HG03060 (cell line): ENCODE measurements at regions not wholly inside any gene's neighbourhood (a gene's known extent, or its start where the extent isn't known, plus 50 kb on each side); places are given as distances from the start of the nearest gene placed in this dataset.
A peak's percentile ranks its signal among the peaks of the same experiment; 100 is the strongest.

Experiments used
- ATAC-seq: cut with Tn5 transposase; IDR thresholded peaks from one replicate; pipeline ENCODE4 v1.9.1; 2021; ENCODE audit warnings: low read depth, moderate number of reproducible peaks; ENCODE audit not compliant: unreplicated experiment

DNA sequence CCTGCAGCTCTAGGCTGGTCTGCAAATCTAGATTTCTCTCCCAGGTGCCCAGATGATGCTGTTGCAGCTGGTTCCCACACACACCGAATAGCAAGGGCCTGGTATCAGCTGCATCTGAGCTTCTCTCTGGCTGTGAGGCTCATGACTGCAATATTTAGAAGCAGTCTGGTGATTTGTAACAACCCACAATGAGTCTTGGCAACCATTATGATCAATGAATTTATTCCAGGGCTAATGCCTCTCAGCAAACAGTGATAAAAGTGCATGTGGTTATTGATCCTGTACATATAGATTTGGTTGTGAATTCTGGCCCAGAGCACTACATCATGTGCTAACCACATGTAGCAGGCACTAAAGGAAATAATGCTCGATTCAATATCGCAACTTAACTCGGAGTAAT, 114.3 kb downstream of the ASCL4 start:
- no peak for ATAC-seq

DNA sequence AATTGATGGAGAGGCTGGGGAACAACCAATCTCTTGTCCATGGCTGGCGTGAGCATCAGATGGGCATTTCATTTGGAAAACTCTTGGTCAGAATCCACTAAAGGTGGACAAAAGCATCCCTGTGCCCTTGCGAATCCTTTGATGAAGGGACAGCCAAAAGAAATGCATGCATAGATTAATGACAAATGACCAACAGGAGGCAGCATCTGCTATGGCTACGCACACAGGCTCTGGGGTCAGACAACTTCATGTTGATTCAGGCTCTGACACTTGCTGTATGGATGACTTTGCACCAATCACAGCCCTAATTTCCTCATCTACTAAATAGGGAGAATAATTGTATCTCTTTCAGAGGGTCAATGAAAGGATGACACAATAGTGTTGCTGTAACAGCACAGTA, 117.5 kb downstream of the ASCL4 start:
- no peak for ATAC-seq

DNA sequence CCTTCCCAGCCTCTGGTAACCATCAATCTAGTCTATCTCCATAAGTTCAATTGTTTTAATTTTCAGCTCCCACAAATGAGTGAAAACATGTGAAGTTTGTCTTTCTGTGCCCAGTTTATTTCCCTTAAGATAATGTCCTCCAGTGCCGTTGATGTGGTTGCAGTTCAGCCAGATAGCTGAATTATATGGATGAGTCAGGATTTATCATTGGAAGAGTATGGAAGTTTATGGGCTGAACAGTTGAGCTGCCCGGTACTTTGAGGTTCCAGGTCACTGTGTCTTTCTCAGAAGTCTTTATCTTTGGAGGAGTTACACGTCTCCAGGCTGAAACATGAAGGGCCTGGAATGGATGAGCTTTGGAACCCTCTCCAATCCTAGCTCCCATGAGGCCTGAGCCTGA, 120.1 kb downstream of the ASCL4 start:
- ATAC-seq, result no peak

DNA sequence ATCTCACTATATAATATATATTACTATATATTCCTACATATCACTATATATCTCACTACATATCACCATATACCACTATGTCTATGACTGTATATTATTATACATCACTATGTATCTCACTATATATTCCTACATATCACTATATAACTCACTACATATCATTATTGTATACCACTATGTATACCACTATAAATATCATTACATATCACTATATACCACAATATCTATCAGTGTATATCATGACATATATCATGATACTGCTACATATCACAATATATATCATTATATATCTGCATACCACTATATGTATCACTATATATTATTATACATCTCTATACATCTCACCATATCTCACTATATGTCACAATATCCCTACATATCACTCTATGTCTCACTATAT, 121.5 kb downstream of the ASCL4 start:
- no peak for ATAC-seq

DNA sequence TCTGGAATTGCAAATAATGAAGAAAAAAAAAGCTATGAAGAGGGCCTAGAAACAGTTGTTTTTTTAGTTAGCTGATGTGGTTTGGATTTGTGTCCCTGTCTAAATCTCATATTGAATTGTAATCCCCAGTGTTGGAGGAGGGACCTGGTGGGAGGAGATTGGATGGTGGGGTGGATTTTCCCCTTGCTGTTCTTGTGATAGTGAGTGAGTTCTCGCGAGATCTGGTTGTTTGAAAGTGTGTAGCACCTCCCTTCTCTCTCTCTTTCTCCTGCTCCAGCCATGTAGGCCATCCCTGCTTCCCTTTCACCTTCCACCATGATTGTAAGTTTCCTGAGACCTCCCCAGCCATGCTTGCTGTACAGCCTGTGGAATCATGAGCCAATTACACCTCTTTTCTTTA, 126.1 kb downstream of the ASCL4 start:
- no peak for ATAC-seq

DNA sequence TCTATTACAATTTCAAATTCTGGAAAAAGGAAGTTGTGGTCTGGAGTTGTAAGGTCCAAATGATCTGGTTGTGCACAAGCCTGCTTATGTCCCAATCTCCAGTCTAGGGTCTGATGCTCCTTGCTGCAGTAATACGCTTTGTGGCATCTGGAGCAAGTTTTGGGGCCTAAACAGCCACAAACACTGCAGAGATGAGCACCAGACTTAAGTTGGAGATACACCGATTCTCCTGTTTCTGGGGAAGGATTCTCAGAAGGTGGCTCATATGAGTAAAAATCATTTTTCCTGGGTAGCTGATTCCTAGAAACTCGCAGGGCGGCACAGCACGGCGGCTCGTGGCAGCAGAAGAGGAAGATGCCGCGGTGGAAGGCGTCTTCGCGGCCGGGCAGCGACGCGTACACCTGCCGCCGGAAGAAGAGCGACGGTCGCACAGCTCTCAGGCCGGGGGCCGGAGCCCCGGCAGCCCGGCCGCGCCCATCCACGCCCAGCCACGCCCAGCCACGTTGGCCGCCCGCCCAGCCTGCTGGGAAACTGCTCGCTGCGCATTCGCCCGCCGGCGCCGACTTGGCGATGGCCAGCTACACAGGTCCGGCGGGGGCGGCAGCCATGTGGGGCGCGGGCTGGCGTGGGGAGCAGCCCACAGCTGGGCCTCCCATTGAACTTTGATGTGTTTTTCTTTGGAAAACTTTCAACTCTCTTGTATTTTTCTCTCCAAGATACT, 129.0 kb downstream of the ASCL4 start:
- peak; percentile 59 for ATAC-seq

DNA sequence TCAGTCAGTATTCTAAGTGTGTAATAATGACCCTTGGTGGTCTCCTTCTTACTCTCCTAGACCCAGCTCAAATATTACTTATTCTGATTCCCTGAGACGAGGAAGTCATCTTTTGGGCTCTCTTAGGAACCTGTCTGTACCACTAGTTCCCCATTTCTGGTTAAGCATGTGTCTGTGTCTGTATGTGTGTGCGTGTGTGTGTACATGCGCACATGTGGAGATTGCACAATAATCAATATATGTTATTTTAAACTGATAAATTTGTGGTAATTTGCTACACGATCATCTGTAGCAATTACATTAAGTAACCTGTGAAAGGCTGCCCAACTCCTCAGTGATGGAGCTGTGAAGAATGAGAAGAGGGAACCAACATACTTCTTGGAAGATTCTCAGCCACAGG, 132.2 kb downstream of the ASCL4 start:
- no peak for ATAC-seq

DNA sequence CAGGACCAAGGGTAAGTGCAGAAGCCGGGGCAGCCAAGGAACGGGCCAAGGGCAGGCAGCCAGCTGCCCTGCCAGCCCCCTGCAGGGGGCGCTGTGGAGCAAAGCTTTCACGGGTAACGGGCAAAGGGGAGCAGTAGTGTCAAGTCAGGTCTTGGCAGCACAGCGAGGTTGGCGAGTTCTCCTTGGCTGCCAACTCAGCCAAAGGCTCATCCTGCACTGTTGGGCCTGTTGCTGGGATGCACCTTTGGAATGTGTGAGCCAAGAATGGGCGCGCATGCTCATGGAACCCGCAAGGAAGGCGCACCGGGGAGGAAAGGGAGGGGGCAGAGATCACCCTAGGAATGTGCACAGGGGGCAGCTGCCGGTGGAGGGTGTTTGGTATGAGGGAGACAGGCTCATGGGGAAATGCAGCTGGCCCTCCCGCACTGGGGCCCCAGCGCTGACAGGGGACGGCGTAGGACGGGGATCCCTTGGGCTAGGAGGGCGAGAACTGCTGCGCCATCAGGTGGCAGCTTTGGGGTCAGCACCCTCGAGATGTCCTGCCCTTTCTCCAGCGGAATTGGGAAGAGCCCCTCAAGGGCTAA, 138.0 kb downstream of the ASCL4 start:
- peak; percentile 62 for ATAC-seq

DNA sequence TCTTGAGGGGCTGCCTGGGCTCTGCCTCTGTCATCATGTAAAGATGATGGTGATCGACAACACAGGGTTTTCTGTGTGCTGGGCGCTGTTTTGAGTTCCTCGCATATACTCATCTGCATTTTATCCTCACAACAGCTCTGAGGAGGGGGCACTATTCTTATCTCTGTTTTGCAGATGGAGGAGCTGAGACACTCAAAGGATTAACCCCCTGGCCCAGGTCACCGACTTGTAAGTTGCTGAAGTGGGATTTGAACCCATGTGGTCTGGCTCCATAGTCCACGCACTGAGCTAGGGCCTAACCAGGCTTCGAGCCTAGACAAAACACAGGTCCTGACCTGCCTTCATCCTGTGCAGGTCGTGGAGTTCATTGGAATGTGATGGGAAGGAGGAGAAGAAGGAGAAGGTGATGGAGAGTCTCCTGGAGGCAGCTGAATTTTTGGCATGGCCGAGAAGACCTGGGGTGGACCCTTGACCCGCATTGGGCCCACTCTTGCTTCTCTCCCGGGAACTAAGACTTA, 140.0 kb downstream of the ASCL4 start:
- no peak for ATAC-seq

DNA sequence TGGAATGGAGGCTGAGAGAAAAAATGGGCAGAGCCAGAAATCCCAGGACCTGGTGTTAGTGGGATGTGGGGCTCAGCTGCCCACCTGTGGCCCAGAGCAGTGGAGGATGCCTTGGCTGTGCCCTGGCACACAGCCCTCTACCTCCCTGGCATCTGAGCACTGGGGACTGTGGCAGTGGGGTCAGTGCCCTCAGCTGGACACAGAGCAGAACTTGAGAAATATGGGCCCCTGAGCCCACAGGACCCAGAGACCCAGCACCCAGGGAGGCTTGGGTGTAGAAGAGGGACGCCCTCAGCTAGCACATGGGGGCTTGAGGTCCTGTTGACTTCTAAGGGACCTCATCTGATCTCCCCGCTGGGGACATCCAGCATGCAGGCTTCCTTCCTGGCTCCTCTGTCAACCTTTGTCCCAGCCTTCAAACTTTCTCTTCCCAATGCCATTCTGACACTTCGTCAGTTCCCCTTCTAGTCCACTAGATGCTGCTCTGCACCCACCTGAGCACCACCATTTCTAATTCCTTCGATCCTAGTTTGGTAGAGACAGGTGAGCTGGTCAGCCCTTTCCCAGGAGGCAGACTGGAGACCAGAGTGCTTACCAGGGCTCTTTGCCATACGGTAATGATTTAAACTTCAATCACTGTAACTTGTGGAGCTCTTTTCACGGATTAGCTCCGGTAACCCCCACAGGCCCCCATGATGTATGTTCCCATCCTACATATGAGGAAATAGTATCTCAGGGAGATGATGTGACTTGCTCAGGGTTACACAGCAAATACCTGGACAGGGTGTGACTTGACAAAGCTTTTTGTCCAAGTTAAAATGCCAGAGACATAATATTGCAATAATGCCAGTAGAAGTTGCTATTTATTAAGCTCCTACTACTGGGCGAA, 143.7 kb downstream of the ASCL4 start:
- ATAC-seq, result no peak

DNA sequence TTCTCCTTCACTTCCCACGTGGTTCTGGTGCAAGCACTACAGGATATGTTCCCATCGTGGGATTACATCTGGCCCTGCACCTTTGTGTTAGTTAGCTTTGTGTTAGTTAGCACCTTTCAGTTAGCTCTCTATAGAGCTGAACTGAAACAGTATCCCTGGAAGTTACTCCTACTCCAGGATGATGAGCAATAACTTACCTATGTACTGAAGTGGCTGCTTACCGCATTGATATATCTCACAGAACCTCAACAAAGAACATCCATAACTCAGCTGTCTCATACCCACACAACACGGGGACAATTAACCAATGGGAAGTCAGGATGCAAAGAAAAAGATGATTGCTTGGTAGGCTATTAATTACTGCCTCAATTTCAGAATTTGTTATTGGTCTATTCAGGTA, 146.6 kb downstream of the ASCL4 start:
- no peak for ATAC-seq

DNA sequence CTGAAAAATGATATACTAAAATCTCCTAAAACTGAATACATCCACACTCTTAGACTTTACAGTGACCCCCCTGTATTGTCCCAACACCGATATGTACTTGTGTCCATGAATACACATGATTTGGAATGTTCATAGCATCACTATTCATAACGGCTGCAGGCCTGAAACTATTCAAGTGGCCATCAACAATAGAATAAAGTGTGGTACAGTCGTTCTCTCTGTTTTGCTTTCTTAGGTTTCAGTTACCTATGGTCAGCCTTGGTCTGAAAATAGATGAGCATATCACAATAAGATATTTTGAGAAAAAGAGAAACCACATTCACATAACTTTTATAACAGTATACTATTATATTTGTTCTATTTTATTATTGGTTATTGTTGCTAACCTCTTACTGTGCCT, 150.6 kb downstream of the ASCL4 start:
- ATAC-seq, result no peak

DNA sequence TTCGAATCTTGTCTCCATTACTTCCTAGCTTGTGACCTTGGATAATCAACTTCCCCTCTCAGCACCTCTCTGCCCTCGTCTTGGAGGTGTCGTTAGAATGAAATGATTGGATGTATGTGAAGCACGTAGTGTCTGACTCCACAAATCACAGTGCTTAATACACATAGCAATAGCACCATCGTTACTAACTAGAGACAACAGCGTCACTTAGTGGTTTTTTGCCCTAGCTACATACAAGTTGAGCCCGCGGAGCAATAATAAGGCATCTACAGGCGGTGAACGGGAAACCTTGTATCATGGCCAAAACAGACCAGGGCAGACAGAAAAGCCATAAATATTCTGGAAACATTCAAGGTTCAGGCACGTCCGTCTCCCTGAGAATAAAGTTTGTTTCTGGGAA, 154.9 kb downstream of the ASCL4 start:
- no peak for ATAC-seq

DNA sequence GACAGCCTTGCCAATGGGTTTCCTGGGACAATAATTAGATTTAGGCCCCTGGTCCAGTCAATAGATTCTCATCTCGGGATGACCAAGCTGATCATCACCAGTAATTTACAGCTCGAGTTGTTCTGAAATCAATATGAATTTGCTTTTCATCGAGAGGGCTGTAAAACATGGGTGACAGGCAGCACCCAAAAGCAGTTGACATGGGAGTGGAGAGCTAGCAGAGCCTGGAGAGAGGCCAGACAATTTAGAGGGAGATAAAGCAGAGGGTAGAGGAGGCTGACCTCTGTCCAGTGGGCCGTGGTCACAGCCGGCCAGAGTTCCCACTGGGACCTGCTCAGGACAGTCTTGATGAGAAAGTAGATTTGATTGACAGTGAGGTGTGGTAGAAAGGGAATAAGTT, 157.3 kb downstream of the ASCL4 start:
- ATAC-seq, result no peak

DNA sequence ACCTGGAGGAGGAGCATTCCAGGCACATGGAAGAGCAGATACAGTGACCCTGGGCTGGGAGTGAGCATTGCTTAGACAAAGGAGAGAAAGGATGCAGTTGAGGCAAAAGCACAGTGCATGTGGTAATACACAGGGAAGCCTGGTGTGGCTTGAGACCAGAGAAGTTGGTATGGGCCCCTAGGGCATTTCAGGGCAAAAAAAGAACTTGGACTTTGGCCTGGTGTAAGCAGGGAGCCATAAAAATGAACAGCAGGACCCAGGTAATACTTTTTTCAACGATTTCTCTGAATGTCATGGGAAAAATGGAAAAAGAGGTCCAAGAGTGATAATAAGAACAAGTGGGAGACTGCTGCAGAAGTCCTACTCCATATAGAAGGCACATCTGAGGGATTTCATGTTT, 163.9 kb downstream of the ASCL4 start:
- no peak for ATAC-seq

DNA sequence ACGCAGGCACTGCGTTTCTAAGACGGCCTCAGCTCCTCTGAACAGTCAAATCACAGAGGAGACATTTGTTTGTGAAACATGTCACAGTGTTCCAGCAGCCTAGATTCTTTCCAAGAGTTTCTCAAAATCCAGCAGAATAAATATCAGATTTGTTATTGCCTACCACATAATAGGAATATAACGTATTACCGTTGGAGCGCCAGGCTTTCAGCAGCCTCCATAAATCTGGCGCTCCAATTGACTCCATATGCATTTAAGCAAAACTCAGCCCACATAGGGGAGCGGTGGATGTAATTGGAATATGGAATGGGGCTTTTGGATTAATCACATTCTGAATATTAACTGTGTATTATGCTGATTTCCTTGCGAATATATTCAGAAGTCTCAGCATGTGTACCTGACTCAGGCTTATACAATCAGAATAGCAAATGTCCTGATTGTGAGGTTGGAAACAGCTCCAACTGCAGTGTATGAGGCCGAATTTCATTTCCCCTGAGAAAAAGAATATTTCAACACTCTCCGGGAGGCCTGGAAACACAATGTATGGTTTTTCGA, 174.0 kb downstream of the ASCL4 start:
- no peak for ATAC-seq

DNA sequence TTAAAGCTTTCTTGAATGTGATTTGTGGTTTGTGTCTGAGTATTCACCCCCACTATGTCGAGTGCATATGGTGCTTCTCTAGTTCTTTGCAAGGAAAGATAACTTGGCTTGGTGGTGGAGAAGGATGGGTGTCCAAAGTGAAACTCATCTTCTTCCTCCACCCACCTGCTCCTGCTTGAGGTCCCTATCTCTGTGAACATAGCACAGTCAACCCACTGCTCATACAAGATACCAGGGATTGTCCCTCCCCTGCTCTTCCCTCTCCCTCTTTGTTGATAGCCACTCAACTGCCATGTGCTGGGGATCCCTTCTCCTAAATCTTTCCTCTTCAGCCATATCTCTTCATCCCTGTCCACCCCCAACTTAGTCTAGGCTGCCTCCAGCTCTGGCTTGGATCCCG, 176.5 kb downstream of the ASCL4 start:
- ATAC-seq, result no peak

DNA sequence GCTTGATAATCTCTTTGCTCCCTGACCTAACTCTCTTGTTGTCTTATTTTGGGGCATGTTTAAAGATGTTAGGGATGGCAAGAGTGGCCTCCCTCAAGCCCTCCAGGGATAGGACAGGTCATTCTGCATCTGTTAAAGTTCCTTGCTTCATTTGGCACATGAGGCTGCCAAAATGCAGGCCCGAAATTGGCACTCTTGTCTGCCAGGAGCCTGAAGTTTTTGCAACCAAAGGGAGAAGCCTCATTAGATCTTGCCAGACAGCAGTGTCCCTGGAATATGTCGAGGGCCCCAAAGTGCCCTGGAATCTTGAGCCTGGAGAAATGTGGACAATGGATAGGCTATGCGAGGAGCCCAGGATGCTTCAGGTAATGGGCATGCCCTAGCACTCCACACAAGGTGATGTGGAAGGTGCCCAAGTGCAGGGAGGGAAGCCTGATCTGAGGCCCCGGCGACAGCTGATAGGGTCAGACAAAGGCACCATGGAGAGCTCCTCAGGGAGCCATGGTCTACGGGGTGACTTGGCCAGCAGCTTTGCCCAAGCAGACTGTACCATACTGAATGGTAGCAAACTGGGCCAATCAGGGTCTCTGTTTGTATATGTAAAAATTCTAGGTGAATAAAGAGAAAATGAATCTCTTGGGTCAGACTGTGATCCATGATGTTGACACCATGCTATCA, 173.0 kb upstream of the WSCD2 start:
- ATAC-seq, result no peak

DNA sequence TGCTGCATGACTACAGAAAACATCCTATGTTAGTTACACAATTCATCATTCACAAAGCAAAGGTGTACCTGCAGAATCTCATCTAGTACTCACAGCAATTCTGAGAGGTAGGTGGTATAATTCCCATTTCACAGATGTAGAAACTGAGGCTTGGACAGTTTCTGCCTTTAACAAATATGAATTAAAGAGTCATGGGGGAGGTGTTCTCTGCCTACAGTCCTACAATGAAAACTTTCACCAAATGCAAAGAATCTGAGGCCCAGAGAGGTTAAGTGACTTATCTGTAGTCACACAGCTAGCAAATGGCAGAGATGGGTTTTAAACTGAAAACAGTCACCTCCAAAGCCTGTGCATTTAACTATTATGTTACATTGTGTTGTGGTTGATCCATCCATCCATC, 171.6 kb upstream of the WSCD2 start:
- no peak for ATAC-seq

DNA sequence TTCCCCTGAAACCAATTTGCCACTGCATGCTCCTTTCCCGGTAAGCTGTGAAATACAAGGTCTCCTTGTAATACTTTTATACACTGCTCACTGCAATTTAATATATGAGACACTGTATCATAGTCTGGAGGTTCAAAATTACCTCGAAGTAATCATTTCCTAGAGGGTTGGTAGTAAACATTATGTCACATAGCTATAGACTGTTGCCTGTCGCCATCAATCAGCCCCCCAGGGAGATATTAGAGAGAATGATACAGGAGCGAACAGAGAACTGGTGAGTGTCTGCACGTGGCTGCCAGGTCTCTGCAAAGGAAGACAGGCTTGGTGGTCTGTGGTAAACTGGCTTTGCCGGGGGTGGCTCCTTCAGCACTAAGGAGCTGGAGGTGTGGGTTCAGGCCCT, 165.5 kb upstream of the WSCD2 start:
- no peak for ATAC-seq

DNA sequence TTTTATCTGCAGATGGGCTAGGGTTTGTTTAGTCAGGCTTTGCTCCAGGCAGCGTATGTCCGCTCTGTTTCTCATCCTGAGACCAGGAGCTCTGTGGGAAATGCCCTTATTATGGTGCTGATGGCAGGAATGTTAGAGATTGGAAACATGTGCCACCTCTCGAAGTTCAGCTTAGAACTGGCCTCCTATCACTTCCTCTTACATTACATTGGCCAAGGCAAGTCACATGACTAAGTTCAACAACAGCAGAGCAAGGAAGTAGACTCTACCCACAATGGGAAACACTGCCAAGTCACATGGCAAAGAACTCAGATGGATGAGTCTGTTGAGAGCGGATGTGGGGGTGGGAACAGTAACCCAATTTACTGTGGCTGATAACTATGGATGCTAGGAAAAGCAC, 161.9 kb upstream of the WSCD2 start:
- ATAC-seq, result no peak
